HEK293 (cell line): ENCODE measurements at regions not wholly inside any gene's neighbourhood (a gene's known extent, or its start where the extent isn't known, plus 50 kb on each side); places are given as distances from the start of the nearest gene placed in this dataset.

ENCODE experiments used
- CTCF ChIP-seq: fragments of 450-650 bp; formaldehyde crosslinking; IDR thresholded peaks from 2 replicates; pipeline ENCODE4 v1.5.1; 2016; ENCODE audit warnings: missing biosample characterization, missing genetic modification characterization
- ZBTB21 ChIP-seq: fragments of 450-650 bp; formaldehyde crosslinking; IDR thresholded peaks from 2 replicates; pipeline ENCODE4 v1.5.1; 2017; ENCODE audit warnings: missing biosample characterization, missing genetic modification characterization

GRCh38 chr3:177603148-177603603 lies 405.9 kb upstream of the TBL1XR1 start:
- no peak for TF ChIP-seq CTCF
- TF ChIP-seq ZBTB21 (tag by site-specific recombination) = no peak
